Activated naive CD4-positive, alpha-beta T cell (primary cell): ENCODE measurements at regions not wholly inside any gene's neighbourhood (a gene's known extent, or its start where the extent isn't known, plus 50 kb on each side); places are given as distances from the start of the nearest gene placed in this dataset.
"Not testable (repeated sequence)": the region's sequence is repeated elsewhere in the genome, so short reads cannot be mapped to it uniquely, and the experiment has no call there.

Source experiments
- DNase-seq, 4 experiments: peaks; one replicate each; lab custom pipeline; 2025; lab: John Stamatoyannopoulos, UW

- DNase-seq, result peak in 2 of 4 experiments; percentile 2 to 6
These were observed 95.2 kb upstream of the PCED1B start for GRCh38 chr12:46983959-46984841.

DNA sequence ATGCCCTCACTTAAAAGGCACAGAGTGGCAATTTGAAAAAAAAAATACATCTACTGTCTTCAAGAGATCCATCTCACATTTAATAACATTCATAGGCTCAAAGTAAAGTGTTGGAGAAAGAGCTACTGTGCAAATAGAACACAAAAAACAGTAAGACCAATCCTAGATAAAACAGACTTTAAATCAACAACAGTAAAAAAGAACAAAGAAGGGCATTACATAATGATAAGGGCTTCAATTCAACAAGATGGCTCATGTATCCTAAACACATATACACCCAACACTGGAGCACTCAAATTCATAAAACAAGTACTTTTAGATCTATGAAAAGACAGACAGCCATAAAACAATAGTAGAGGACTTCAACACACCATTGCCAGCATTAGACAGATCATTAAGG lies 93.6 kb upstream of the PCED1B start:
- DNase-seq, result no peak

DNA sequence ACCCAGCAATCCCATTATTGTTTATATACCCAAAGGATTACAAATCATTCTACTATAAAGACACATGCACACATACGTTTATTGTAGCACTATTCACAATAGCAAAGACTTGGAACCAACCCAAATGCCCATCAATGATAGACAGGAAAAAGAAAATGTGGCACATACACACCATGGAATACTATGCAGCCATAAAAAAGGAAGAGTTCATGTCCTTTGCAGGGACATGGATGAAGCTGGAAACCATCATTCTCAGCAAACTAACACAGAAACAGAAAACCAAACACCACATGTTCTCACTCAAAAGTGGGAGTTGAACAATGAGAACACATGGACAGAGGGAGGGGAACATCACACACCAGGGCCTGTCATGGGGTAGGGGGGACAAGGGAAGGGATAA lies 91.3 kb upstream of the PCED1B start:
- DNase-seq, result not testable (repeated sequence)

DNA sequence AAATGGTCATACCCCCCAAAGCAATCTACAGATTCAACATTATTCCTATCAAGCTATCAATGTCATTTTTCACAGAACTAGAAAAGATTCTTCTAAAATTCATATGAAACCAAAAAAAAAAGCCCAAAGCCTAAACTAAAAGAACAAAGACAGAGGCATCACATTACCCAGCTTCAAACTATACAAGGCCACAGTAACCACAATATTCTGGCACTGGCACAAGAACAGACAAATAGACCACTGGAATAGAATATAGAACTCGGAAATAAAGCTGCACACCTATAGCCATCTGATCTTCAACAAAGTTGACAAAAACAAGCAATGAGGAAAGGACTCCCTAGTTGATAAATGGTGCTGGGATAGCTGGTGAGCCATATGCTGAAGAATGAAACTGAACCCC lies 89.2 kb upstream of the PCED1B start:
- DNase-seq, result no peak

DNA sequence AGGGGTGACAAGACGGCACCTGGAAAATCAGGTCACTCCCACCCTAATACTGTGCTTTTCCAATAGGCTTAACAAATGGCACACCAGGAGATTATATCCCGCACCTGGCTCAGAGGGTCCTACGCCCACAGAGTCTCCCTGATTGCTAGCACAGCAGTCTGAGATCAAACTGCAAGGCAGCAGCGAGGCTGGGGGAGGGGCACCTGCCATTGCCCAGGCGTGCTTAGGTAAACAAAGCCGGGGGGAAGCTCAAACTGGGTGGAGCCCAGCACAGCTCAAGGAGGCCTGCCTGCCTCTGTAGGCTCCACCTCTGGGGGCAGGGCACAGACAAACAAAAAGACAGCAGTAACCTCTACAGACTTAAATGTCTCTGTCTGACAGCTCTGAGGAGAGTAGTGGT lies 87.4 kb upstream of the PCED1B start:
- not testable (repeated sequence) for DNase-seq

- no peak for DNase-seq
These were observed 80.5 kb upstream of the PCED1B start for GRCh38 chr12:46998811-46999368.

GRCh38 chr12:47004634-47005033 lies 74.8 kb upstream of the PCED1B start:
- DNase-seq, result no peak

DNA sequence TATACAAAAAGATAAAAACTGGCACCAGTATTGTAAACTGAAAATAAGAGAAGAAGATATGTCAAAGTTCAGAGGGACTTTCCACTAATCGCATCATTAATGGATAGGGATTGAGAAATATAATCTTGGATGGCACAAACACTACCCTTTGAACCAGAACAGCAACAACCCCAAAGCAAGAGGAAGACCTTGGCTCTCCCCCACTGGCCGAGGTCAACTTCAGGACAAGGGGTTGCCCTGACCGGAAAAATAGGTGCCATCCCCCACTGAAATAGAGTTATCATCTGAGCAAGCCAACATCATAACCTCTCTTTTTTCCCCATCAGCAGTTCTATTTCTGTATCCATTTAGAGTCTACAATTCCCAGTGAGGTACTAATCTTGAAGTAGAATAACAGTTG lies 72.4 kb upstream of the PCED1B start:
- DNase-seq, result no peak

DNA sequence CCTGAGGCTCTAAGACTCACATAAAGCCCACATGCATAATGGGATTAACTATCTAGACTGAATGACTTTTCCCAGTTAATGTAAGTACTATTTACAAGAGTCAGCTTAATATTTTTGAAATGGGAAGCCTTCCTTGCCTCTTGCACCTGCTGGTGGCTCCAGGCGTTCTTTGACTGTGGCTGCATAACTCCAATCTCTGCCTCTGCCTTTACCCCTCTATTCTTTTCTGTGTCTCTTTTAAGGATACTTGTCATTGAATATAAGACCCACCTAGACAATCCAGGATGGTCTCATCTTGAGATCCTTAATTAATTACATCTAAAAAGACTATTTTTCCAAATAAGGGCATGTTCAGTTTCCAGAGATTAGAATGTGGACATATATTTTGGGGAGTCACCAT lies 66.9 kb upstream of the PCED1B start:
- DNase-seq, result no peak

GRCh38 chr12:47014474-47014873 lies 64.9 kb upstream of the PCED1B start:
- DNase-seq, result no peak

DNA sequence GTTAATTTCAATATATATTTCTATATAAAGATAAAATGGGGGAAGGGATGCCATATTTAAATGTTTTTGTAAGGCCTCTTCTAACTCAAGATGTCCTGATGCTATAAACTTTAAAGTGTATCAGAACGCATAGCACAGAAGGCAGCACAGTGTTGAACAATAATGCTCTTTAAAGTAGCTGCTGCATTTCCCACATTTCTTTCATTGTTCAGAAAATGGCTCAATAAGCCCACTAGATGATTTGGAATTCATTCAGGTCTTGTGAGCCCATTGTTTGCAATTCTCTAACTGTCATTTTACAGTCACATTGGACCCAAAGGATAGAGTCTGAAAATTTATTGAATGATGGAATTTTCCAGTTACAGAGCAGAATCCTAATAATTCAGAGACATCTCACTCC lies 64.0 kb upstream of the PCED1B start:
- no peak for DNase-seq

DNA sequence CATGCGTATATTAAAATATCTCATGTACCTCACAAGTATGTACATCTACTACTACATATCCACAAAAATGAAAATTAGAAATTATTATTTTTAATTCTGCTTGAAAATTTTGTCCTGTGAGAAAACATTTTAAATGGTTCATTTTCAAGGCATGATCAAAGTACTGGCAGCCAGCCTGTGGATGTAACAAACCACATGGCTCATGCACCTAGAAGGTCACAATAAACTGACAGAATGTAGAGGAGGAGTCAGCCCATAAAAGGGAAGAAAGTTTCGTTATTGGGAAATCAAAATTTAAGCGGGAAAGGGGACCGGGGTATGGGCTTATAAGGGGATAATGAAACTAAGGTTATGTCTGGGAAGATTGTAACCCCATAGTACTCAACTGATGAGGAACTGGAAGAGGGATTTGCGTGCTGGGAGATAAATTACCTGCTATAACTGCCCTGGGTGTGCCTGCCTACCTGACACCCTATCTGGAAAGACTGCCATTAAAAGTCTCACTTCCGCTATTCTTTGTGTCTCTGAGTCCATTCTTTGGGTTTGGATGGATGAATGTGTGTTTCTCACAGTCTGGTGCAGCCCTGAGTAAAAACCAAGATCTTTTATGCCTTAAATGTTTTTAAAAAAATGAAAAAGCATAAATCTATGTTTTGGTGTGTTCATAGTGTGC lies 62.2 kb upstream of the PCED1B start:
- no peak for DNase-seq

DNA sequence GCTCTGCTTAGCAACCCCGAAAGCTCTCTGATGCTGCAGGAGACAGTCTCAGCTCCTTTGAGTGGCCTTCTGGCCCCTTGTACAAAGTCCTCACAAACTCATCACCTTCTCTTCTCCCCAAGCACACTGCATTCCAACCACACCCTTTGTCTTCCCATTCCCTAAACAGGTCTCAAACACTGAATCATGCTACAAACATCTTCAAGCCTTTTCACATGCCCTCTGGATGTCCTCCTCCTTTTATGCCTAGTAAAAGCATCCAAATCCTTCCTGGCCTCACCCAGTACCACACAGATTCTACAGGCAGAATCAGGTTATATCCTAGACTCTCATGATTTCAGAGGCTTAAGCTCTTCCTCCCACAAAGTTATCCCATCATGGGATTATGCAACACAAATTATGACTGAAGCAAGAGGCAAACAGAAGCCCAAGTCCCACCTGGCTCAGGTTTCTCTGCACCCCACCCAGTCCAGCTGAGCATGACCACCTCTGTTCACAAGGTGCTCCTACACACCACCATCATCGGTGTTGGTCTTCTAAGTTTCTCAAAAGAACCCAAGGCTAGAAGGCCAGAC lies 61.4 kb upstream of the PCED1B start:
- DNase-seq, result no peak

DNA sequence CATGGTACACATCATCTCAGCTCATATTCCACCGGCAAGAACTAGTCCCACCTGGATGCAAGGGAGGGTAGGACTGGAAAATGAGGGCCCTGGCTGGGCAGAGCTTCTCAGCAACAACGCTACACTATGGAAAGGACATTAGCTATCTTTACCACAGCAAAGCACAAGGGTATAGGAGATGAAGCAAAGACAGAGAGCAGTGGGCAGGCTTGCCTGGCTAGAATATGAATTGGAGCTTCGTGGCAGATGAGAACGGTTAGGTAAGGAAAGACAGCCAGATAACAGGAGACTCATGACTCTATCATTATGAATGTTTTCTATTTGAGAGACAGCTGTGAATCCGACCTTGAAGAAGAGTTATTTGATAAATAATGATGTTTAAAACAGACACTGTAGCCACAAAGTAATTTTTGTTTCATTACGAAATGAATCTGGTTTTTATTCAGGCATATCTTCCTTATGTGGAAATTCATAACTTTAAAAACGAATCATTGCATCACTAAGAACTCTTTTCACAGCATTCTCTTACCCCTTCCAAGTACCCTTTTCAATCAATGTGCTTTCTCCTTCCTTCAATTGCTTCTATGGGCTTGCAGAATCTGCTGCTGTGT lies 59.1 kb upstream of the PCED1B start:
- DNase-seq, result no peak

DNA sequence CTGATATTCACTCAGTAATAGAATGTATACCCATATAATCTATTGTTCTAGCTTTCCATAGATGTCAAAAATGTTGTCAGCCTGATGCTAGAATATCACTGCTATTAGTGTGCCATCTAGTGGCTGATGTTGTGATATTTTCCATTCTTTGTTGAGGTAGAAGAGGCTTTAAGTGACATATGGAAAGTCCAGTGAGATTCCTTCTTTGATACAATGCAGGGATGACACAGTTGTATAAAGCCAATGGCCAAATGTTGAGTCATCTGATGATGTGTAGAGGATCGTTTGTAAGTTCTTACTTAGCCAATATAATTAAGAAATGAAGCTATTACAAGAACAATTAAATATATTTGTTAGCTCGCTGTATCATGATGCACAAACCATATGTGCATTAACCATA lies 58.1 kb upstream of the PCED1B start:
- no peak for DNase-seq

GRCh38 chr12:47022296-47022695 lies 57.1 kb upstream of the PCED1B start:
- no peak for DNase-seq

- DNase-seq, result no peak
These were observed 56.1 kb upstream of the PCED1B start for GRCh38 chr12:47023311-47023710.

DNA sequence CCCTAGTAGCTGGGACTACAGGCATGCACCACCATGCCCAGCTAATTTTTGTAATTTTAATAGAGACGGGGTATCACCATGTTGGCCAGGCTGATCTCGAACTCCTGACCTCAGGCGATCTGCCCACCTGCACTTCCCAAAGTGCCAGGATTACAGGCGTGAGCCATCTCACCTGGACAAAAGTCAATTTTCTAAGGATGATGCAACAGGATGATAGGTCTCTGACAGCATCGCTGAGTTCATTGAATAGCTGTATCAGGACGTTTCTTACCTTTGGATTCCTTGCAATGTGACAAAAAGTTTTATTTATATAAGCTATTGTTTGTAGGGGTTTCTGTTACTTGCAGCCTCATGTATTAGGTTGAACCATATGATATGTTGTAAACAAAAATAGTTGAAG lies 55.5 kb upstream of the PCED1B start:
- DNase-seq, result no peak

GRCh38 chr12:47024463-47024862 lies 55.0 kb upstream of the PCED1B start:
- DNase-seq, result no peak

- no peak for DNase-seq
These were observed 54.1 kb upstream of the PCED1B start for GRCh38 chr12:47025349-47025748.

DNA sequence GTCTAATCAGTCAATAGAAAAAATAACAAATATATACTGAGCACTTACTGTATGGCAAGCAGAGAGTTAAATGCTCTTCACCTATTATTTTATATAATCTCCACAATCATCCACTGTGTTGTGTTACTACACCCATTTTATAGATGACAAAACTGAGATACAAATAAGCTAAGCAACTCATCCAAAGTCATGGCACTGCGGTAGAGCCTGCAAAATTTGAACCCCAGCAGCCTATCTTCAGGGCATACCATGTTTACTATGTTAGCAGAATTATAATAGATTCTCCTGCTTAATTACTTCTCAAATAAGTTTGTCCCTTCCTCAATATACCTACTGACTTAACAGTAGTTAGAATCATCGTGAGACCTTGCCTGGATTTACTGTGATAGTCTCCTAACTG lies 53.6 kb upstream of the PCED1B start:
- no peak for DNase-seq

GRCh38 chr12:47026291-47026690 lies 53.1 kb upstream of the PCED1B start:
- no peak for DNase-seq
